HepG2 (cell line): ENCODE measurements at regions not wholly inside any gene's neighbourhood (a gene's known extent, or its start where the extent isn't known, plus 50 kb on each side); places are given as distances from the start of the nearest gene placed in this dataset.

Source experiments
- ATAC-seq: fragments of 200-7000 bp; cut with Tn5 transposase; 3 replicates; pipeline ENCODE4 v1.9.1; 2020; ENCODE audit warnings: mild to moderate bottlenecking, moderate library complexity
- BruUV-seq: library from RNA; stranded (reverse); fragments of 400-500 nt; replicated peaks from 2 replicates; lab custom pipeline; 2021; lab: Mats Ljungman, UMichigan
- CTCF ChIA-PET: fragments of 300-600 bp; formaldehyde crosslinking; extraction: SDS; loops from one replicate; lab custom pipeline; 2021; ENCODE audit warnings: low total read pairs, inconsistent platforms, low intra/inter-chr PET ratio; lab: Yijun Ruan, JAX
- POLR2A ChIA-PET: fragments of 350-600 bp; sonication (Branson Sonifier 250); formaldehyde crosslinking; loops from one replicate; lab custom pipeline; 2020; ENCODE audit warnings: antibody characterized with exemption, inconsistent platforms; lab: Yijun Ruan, JAX
- DNase-seq: peaks from one replicate; pipeline ENCODE4 v3.0.0-alpha.2; 2015; ENCODE audit warnings: low spot score
- FAIRE-seq: peaks from 3 replicates; lab custom pipeline; 2011; peaks lifted over from hg19 to GRCh38; lab: Jason Lieb, UNC
- H2AFZ ChIP-seq: one replicate; pipeline ENCODE4 v1.6.1; 2011; ENCODE audit warnings: low read length, inconsistent platforms
- H3K27ac ChIP-seq: fragments of 300-600 bp; 3 replicates; pipeline ENCODE4 v1.8.0; 2011; ENCODE audit warnings: mixed run types, mild to moderate bottlenecking, mixed read lengths, low read length, inconsistent platforms; ENCODE audit not compliant: insufficient read depth; ENCODE audit errors: extremely low read length
- H3K27me3 ChIP-seq, 2 experiments: fragments of 200-600 bp in 1 of 2; 2 replicates in 1 of 2; 3 replicates in 1 of 2; pipeline versions ENCODE4 v1.6.0 to v1.8.0; 2011; ENCODE audit warnings: low read length in 2 of 2, mild to moderate bottlenecking in 2 of 2, moderate library complexity in 2 of 2, inconsistent platforms in 1 of 2; ENCODE audit not compliant: insufficient read depth in 2 of 2, control insufficient read depth in 1 of 2
- H3K36me3 ChIP-seq, 2 experiments: fragments of 200-600 bp in 1 of 2; replicated peaks in 1 of 2; 2 replicates in 1 of 2; 3 replicates in 1 of 2; pipeline versions ENCODE4 v1.5.1 to v1.8.0; 2011; ENCODE audit warnings: low read length in 2 of 2, inconsistent platforms in 1 of 2; ENCODE audit not compliant: insufficient read depth in 2 of 2, control insufficient read depth in 1 of 2
- H3K4me1 ChIP-seq: 2 replicates; pipeline ENCODE4 v1.5.1; 2012; ENCODE audit warnings: low read length, inconsistent platforms; ENCODE audit not compliant: insufficient read depth
- H3K4me2 ChIP-seq: 2 replicates; pipeline ENCODE4 v1.6.0; 2011; ENCODE audit warnings: low read depth, low read length, inconsistent platforms
- H3K4me3 ChIP-seq, 3 experiments: fragments of 200-600 bp in 1 of 3; sonication (generic), shearing (Covaris generic) in 1 of 3; replicated peaks in 1 of 3; 2 replicates each; pipeline ENCODE4 v1.5.1; 2011 to 2016; ENCODE audit warnings: low read length in 3 of 3, inconsistent platforms in 2 of 3, low read depth in 2 of 3, mild to moderate bottlenecking in 2 of 3, control low read depth in 1 of 3, mixed read lengths in 1 of 3; ENCODE audit not compliant: insufficient read depth in 1 of 3
- H3K79me2 ChIP-seq: one replicate; pipeline ENCODE4 v1.6.1; 2011; ENCODE audit warnings: low read length, inconsistent platforms; ENCODE audit not compliant: insufficient read depth
- H3K9ac ChIP-seq: 2 replicates; pipeline ENCODE4 v1.6.0; 2011; ENCODE audit warnings: mild to moderate bottlenecking, low read depth, low read length, inconsistent platforms; ENCODE audit not compliant: insufficient read depth
- H3K9me3 ChIP-seq: 2 replicates; pipeline ENCODE4 v1.5.1; 2012; ENCODE audit warnings: mild to moderate bottlenecking, low read length
- H4K20me1 ChIP-seq: 2 replicates; pipeline ENCODE4 v1.6.0; 2011; ENCODE audit warnings: inconsistent platforms, mild to moderate bottlenecking, low read length, moderate library complexity; ENCODE audit not compliant: insufficient read depth
- DRAP1 ChIP-seq: IDR thresholded peaks from 2 replicates; pipeline ENCODE4 v1.6.1; 2016; ENCODE audit warnings: missing genetic modification reagents, missing compliant biosample characterization
- ETV5 ChIP-seq: IDR thresholded peaks from 2 replicates; pipeline ENCODE4 v1.6.1; 2018; ENCODE audit warnings: missing biosample characterization, missing genetic modification reagents, inconsistent platforms, borderline replicate concordance
- GZF1 ChIP-seq: sonication (generic); formaldehyde crosslinking; IDR thresholded peaks from 2 replicates; pipeline ENCODE4 v1.5.1; 2020; ENCODE audit warnings: mild to moderate bottlenecking, missing genetic modification reagents
- HES4 ChIP-seq: sonication (generic); formaldehyde crosslinking; IDR thresholded peaks from 2 replicates; pipeline ENCODE4 v1.9.0; 2021; ENCODE audit warnings: mild to moderate bottlenecking, missing genetic modification reagents, borderline replicate concordance
- ISX ChIP-seq: sonication (generic); formaldehyde crosslinking; conservative IDR thresholded peaks from 2 replicates; pipeline ENCODE4 v1.5.0; 2020; ENCODE audit warnings: missing genetic modification reagents
- MAFK ChIP-seq, 2 experiments: IDR thresholded peaks in 1 of 2; conservative IDR thresholded peaks in 1 of 2; 2 replicates each; pipeline ENCODE4 v1.6.1; 2011; ENCODE audit warnings: improper control_type of control experiment in 2 of 2, low read length in 2 of 2
- RERE ChIP-seq: IDR thresholded peaks from 2 replicates; pipeline ENCODE4 v1.6.1; 2016; ENCODE audit warnings: low read depth, missing genetic modification reagents, missing compliant biosample characterization
- SNAPC5 ChIP-seq: sonication (generic); formaldehyde crosslinking; IDR thresholded peaks from 2 replicates; pipeline ENCODE4 v1.8.1; 2023; ENCODE audit warnings: mild to moderate bottlenecking, missing genetic modification reagents, borderline replicate concordance
- THAP9 ChIP-seq: sonication (generic); formaldehyde crosslinking; IDR thresholded peaks from 2 replicates; pipeline ENCODE4; 2020; ENCODE audit warnings: missing genetic modification reagents, mild to moderate bottlenecking, borderline replicate concordance
- ZBTB44 ChIP-seq: sonication (generic); formaldehyde crosslinking; IDR thresholded peaks from 2 replicates; pipeline ENCODE4 v1.4.0; 2020; ENCODE audit warnings: missing genetic modification reagents
- ZIK1 ChIP-seq: sonication (generic); formaldehyde crosslinking; IDR thresholded peaks from 2 replicates; pipeline ENCODE4 v1.5.0; 2020; ENCODE audit warnings: mild to moderate bottlenecking, low read depth, missing genetic modification reagents, borderline replicate concordance
- ZNF468 ChIP-seq: sonication (generic); formaldehyde crosslinking; IDR thresholded peaks from 2 replicates; pipeline ENCODE4 v1.8.0; 2022; ENCODE audit warnings: mild to moderate bottlenecking, moderate library complexity, missing genetic modification reagents
- ZNF652 ChIP-seq: IDR thresholded peaks from 2 replicates; pipeline ENCODE4 v1.6.1; 2016; ENCODE audit warnings: low read depth, borderline replicate concordance
- ZSCAN22 ChIP-seq: sonication (generic); formaldehyde crosslinking; IDR thresholded peaks from 2 replicates; pipeline ENCODE4 v1.4.0; 2020; ENCODE audit warnings: mild to moderate bottlenecking, missing genetic modification reagents
- WGBS: methylation state at CpG from one replicate; pipeline ENCODE4 v1.1.6; 2017; ENCODE audit warnings: low lambda C conversion rate; 5-methylcytosine and 5-hydroxymethylcytosine counted together
- in situ Hi-C: cut with HindIII; loops from 2 replicates; pipeline ENCODE4 v1.10.0; 2017; ENCODE audit warnings: low pct_unique_long_range_greater_than_20kb; ENCODE audit not compliant: extremely low pct_ligation_motif_present
- intact Hi-C: fragments of 100-400 bp; cut with micrococcal nuclease; formaldehyde crosslinking; loops from one replicate; pipeline ENCODE4 v1.10.0; 2022; ENCODE audit not compliant: unreplicated experiment

GRCh38 chr17:13806092-13806491 lies 204.4 kb upstream of the HS3ST3A1 start:
- in situ Hi-C loops: no loop called here
- ChIA-PET CTCF (no interaction called here), POLR2A (no interaction called here)
- H3K27me3 ChIP-seq: no peaks in the 10 kb centered on the region
- no peaks in the 10 kb centered on the region for H3K36me3 ChIP-seq
- no peak overlapping the region for H3K4me2 ChIP-seq
- no peaks in the 10 kb centered on the region for H3K9me3 ChIP-seq
- no peaks in the 10 kb centered on the region for H3K4me1 ChIP-seq
- H3K79me2 ChIP-seq: no peaks in the 10 kb centered on the region
- no TSS peak for BruUV-seq
- H3K27ac ChIP-seq: no peak overlapping the region
- DNase-seq (no peak), ATAC-seq (no peak), FAIRE-seq (no peak)
- no peak overlapping the region for H3K9ac ChIP-seq
- intact Hi-C loops: no loop called here
- 17% methylated on average over 4 of the region's 5 CpGs for WGBS
- no peak overlapping the region for H3K4me3 ChIP-seq
- no peak overlapping the region for H2AFZ ChIP-seq
- H4K20me1 ChIP-seq: no peaks in the 10 kb centered on the region
- TF ChIP-seq ZNF468 (CRISPR knock-in tag) (no peak), HES4 (CRISPR knock-in tag) (no peak), ZIK1 (no peak), ZBTB44 (CRISPR knock-in tag) (no peak), DRAP1 (CRISPR knock-in tag) (no peak), ZNF652 (CRISPR knock-in tag) (no peak), GZF1 (CRISPR knock-in tag) (no peak), ZSCAN22 (CRISPR knock-in tag) (no peak), ETV5 (no peak), ISX (CRISPR knock-in tag) (no peak), MAFK (conservative IDR thresholded peaks at IDR 0.05 in 1 of 2, IDR thresholded peaks at IDR 0.05 in 1 of 2; ENCODE audit: low read length in 2 of 2) (no peak), RERE (no peak), THAP9 (CRISPR knock-in tag) (no peak), SNAPC5 (CRISPR knock-in tag) (no peak)
